Peyer's patch (tissue), 4 donors: ENCODE measurements at regions not wholly inside any gene's neighbourhood (a gene's known extent, or its start where the extent isn't known, plus 50 kb on each side); places are given as distances from the start of the nearest gene placed in this dataset.

Experiments
- CTCF ChIP-seq, 6 experiments: fragments of 450-650 bp in 4 of 6; fragments of 200-600 bp in 2 of 6; sonication (generic) in 1 of 6; IDR thresholded peaks; one replicate each; pipeline ENCODE4 v1.5.1; 2017 to 2019; ENCODE audit warnings: antibody characterized with exemption in 6 of 6, mild to moderate bottlenecking in 3 of 6, moderate library complexity in 1 of 6
- POLR2A ChIP-seq, 2 donors: fragments of 450-650 bp; IDR thresholded peaks; one replicate each; pipeline ENCODE4 v1.5.1; 2017; ENCODE audit warnings: antibody characterized with exemption in 2 of 2, mild to moderate bottlenecking in 2 of 2, moderate library complexity in 2 of 2

- TF ChIP-seq CTCF (IDR thresholded peaks at IDR 0.05) = no peak
- no peak for TF ChIP-seq POLR2A (IDR thresholded peaks at IDR 0.05)
Measured at GRCh38 chr3:36065321-36065720, 315.0 kb upstream of the STAC start.
